SK-N-SH (cell line): ENCODE measurements at regions not wholly inside any gene's neighbourhood (a gene's known extent, or its start where the extent isn't known, plus 50 kb on each side); places are given as distances from the start of the nearest gene placed in this dataset.

Source experiments
- CTCF ChIP-seq: fragments of 200-600 bp; sonication (generic); IDR thresholded peaks from 2 replicates; pipeline ENCODE4 v1.6.1; 2017; ENCODE audit warnings: antibody characterized with exemption, mild to moderate bottlenecking, moderate library complexity
- EZH2phosphoT487 ChIP-seq: fragments of 200-600 bp; sonication (generic); IDR thresholded peaks from 2 replicates; pipeline ENCODE4 v1.6.1; 2017; ENCODE audit warnings: low read depth, mixed run types, mild to moderate bottlenecking, antibody characterized with exemption, moderate library complexity, borderline replicate concordance
- TAF1 ChIP-seq: IDR thresholded peaks from 2 replicates; pipeline ENCODE4 v1.6.1; 2012; ENCODE audit warnings: low read depth, mild to moderate bottlenecking, low read length, moderate library complexity, borderline replicate concordance

DNA sequence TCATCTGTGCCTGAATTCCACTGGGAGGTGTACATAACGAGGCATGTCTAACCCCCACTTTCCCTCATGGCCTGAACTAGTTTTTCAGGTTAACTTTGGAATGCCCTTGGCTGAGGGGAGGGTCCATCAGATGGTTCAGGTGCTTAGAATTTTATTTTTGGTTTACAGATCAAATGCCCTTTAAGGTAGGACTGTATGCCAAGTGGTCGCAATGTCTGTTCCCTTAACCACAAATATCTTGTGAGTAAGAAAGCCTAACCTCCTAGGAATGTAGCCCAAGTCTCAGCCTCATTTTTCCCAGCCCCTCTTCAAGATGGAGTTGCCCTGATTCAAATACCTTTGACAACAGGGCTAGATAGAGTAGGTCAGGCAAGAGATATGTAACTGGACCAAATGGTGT is 78.4 kb downstream of the RNASET2 start:
- TF ChIP-seq CTCF, result no peak
- TF ChIP-seq TAF1, result no peak
- no peak for TF ChIP-seq EZH2phosphoT487
